Stimulated activated CD8-positive, alpha-beta memory T cell treated with anti-CD3 and anti-CD28 coated beads, Interleukin-15, amount 100 ng/mL, for 1 hour (primary cell): ENCODE measurements at regions not wholly inside any gene's neighbourhood (a gene's known extent, or its start where the extent isn't known, plus 50 kb on each side); places are given as distances from the start of the nearest gene placed in this dataset.
"Not testable (repeated sequence)": the region's sequence is repeated elsewhere in the genome, so short reads cannot be mapped to it uniquely, and the experiment has no call there.

Source experiments
- DNase-seq: peaks from one replicate; pipeline ENCODE4 v3.0.0-alpha.2; 2020; ENCODE audit warnings: low read depth

DNA sequence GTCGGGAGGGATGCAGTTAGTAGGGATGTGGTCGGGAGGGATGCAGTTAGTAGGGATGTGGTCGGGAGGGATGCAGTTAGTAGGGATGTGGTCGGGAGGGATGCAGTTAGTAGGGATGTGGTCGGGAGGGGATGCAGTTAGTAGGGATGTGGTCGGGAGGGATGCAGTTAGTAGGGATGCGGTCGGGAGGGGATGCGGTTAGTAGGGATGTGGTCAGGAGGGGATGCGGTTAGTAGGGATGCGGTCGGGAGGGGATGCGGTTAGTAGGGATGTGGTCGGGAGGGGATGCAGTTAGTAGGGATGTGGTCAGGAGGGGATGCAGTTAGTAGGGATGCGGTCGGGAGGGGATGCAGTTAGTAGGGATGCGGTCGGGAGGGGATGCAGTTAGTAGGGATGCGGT, 96.2 kb downstream of the BDH1 start:
- not testable (repeated sequence) for DNase-seq

DNA sequence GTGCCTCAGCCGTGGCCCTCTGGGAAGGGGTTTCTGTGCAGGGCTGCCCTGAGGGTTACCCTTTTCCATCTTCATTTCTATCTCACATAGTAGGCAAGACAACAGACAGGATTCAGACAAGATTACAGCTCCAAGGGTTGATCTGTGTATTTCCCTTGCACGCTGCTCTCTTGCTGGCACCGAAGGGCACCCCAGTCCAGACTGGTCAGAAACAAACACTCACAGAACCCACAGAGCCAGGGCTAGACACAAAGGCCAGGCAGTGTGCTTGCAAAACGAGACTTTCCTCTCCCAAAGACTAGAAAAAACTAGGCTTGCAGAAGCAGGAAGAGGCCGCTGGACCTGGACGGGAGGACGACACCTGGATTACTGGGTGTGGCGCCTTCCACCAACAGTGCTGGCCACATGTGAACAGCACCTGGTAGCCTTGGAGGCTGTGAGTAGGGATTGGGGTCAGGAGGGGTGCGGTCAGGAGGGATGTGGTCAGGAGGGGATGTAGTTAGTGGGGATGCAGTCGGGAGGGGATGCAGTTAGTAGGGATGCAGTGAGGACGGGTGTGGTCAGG, 96.8 kb downstream of the BDH1 start:
- no peak for DNase-seq

GRCh38 chr3:197458179-197458707, 97.5 kb downstream of the BDH1 start:
- DNase-seq = no peak

GRCh38 chr3:197456261-197457091, 99.3 kb downstream of the BDH1 start:
- DNase-seq = no peak

DNA sequence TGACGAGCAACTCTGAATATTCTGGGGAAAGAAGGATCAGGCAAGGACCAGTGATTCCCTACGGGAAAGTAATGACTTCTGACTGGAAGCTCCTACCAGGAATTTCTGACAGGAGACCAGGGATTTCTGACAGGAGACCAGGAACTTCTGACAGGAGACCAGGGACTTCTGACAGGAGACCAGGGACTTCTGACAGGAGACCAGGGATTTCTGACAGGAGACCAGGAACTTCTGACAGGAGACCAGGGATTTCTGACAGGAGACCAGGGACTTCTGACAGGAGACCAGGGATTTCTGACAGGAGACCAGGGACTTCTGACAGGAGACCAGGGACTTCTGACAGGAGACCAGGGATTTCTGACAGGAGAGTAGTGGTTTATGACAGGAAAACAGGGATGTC, 100.9 kb downstream of the BDH1 start:
- DNase-seq = not testable (repeated sequence)

DNA sequence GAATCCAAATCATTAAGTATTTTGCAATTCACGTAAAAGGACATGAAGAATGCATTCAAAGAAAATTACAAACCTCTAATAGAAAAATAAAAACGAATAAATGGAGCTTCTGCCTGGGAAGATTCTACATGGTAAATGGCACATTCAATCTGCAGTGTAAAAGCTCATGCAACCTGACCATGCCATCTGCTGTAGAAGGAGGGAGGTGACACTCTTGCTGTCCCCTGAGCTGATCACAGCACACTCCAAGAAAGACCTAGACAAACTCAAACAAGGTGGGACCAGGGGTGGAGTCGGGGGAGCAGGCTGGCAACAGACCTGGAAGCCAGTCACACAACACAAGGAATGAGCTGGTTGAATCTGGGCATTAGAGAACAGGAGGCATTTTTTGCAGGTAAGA, 101.8 kb downstream of the BDH1 start:
- DNase-seq = no peak

DNA sequence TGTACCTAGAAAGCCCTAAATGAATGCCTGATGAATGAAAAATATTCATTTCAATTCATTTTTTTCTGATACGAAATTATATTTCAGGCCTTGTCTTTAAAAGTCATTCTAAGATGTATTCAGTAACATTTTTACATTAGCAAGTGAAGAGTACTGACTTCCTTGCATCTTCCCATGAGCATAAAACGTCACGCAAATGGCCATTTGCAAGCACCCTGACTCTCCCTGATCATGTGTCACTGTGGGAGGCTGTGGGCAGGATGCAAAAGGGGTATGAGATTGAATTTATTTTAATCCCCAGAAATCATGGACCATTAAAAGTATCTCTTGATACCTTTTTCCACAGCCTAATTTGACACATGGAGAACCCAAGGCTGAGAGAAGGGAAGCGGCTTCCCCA, 105.0 kb downstream of the BDH1 start:
- DNase-seq = no peak

DNA sequence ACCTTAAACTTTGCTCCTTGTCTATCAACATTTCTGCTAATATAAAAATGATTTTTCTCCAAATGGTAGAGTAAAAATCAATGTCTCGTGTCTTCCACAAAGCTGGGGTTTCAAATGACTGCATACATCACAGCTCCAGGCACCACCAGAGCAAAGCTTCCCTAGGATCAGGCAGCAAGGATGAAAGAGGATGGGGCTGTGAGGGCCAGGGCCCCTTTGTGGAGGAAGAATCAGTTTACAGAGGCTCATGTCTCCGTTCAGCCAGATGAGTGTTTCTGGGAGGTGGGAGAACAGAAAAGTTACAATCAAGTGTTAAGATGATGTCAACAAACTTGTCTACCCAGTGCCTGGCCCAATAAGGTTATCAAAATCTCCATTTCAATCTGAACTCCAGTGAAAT, 105.5 kb downstream of the BDH1 start:
- no peak for DNase-seq

- not testable (repeated sequence) for DNase-seq
Observed at GRCh38 chr3:197449181-197449580, 106.6 kb downstream of the BDH1 start.

- DNase-seq = not testable (repeated sequence)
Observed at GRCh38 chr3:197447781-197448180, 108.0 kb downstream of the BDH1 start.

DNA sequence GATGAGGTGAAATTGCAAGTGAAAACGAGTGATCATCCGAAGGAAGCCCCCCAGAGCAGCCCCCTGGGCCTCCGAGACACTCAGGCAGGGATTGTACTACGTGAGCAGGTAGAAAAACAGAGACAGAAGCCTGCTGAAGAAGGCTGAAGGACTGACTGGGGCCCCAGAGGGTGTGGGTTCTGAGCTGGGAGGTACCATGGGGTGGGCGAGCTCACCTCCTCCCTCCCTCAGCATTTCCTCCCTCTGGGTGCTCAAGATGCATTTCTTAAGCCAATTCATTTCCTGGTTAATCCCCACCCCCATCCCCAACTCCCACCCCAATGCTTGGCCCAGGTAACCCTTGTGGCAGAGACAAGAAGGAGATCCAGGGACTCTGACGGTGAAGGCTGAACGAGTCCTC, 108.7 kb downstream of the BDH1 start:
- DNase-seq = no peak

- no peak for DNase-seq
Observed at GRCh38 chr3:197446700-197447056, 109.1 kb downstream of the BDH1 start.

- DNase-seq = no peak
Observed at GRCh38 chr3:197445896-197446699, 109.7 kb downstream of the BDH1 start.

GRCh38 chr3:197444793-197445379, 110.9 kb downstream of the BDH1 start:
- DNase-seq = no peak

DNA sequence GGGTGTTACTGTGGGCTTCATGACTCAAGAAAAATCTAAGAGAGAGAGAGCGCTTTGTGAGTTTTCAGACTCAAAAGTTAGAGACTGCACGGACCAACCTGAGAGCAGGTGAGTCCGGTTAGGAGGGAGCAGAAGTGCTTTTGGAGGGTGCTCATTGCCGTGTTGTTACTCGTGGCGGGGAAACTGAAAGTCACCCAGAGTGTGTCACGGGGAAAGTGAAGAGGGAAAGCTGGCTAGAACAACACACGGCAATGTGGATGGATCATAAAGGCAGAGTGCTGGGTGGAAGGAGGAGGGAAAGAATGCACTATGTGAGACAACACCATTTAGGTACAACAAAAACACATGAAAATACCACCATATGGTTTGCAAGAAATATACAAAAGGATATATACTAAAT, 112.3 kb downstream of the BDH1 start:
- no peak for DNase-seq

DNA sequence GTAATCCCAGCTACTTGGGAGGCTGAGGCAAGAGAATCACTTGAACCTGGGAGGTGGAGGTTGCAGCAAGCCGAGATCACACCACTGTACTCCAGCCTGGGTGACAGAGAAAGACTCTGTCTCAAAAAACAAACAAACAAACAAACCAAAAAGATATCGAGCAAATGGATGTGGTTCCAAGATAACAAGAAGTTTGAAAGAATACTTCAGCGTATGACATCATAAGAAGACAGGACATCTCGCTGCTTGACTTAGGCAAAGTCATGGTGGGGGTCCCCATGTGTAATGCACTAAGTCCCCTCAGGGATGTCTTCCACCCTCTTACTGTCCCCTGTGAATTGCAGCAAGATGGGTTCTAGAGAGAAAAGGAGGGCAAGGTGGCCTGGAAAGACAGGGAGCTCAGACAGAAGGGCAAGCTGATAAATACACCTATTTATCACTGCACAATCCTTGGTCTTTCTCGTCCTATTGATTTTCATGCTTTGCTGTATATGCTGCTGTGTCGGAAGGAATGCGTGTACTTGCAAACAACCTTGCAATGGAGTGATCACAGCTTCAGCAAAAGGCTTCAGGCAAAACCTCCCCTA, 115.0 kb downstream of the BDH1 start:
- DNase-seq = no peak

- DNase-seq = no peak
Observed at GRCh38 chr3:197438906-197439305, 116.9 kb downstream of the BDH1 start.

DNA sequence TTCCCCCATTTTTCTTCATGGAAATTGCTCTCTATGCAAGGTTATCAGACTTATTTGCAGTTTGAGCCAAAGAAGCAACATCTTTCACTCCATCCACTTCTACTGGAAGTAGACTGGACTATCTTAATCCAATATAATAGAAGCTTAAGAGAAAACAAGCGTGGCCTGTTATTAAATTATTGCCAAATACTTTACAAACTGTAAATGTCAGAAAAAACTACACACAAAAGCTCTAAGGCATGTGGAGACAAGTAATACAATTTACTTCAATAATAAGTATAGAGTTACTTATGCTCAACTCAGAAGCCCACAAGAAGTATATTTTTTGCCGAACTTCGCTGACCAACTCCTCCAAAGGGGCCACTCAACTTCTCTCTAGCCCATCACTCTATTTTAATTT, 120.3 kb downstream of the BDH1 start:
- DNase-seq = no peak

DNA sequence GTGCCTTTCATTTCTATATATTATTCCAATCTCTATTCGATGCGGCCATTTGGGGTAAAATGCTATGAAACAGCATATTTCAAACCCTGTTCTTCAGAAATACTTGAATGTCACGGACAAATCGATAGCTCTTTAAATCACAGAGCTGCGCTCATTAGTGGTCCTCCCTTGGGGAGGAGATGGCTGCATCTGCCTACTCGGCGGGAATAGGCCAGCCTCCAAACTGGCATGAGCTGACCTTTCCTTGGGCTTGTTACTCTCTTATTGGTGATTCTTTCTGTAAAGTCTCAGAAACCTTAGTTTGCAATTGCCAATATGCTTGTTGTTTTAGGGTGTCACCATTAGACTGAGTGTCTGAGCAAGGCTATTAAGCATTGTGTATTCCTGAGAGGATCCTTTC, 120.9 kb downstream of the BDH1 start:
- DNase-seq = no peak

GRCh38 chr3:197432384-197433127, 123.2 kb downstream of the BDH1 start:
- no peak for DNase-seq

DNA sequence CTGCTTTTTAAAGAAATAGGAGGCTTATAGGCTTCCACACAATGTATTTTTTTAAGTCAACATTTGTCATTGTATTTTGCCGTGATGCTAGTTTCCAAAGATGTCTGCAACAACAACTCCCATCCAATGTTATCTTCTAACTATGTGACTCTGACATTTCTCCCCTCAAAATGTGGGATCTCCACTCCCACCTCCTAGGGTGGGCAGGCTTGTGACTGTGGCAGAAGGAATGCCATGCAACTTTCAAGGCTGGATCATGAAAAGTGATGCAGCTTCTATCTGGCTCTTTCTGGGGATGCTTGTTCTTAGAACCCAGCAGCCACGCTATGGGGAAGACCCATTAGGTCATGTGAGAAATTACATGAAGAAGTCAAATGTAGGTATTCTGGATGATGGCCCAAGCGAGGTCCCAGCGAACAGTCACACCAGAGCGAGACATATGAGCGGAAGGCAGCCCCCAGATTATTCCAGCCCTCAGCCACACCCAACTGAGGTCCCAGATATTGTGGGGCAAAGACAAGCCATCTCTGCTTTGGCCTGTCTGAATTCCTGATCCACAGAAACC, 124.3 kb downstream of the BDH1 start:
- no peak for DNase-seq
